HCT116 (cell line): ENCODE measurements at regions not wholly inside any gene's neighbourhood (a gene's known extent, or its start where the extent isn't known, plus 50 kb on each side); places are given as distances from the start of the nearest gene placed in this dataset.

Experiments used
- ATAC-seq: fragments of 200-7000 bp; cut with Tn5 transposase; 2 replicates; pipeline ENCODE4 v1.9.1; 2020; ENCODE audit warnings: mild to moderate bottlenecking, moderate library complexity
- BruUV-seq: library from RNA; stranded (reverse); fragments of 400-500 nt; replicated peaks from 2 replicates; lab custom pipeline; 2021; lab: Mats Ljungman, UMichigan
- CTCF ChIA-PET: fragments of 300-600 bp; sonication (Branson Sonifier 250); formaldehyde crosslinking; loops from one replicate; lab custom pipeline; 2021; ENCODE audit warnings: antibody characterized with exemption; lab: Charles Lee
- POLR2A ChIA-PET: fragments of 300-600, 350-600 bp; sonication (Branson Sonifier 250); formaldehyde crosslinking; loops from one replicate; lab custom pipeline; 2021; ENCODE audit warnings: antibody characterized with exemption; lab: Charles Lee
- RAD21 ChIA-PET, 2 experiments: fragments of 300-600 bp; sonication (Branson Sonifier 250); formaldehyde crosslinking; loops; one replicate each; lab custom pipeline; 2023; ENCODE audit warnings: low total read pairs in 2 of 2; ENCODE audit not compliant: uncharacterized antibody in 2 of 2, unreplicated experiment in 2 of 2, low non-redundant PET in 1 of 2; lab: Charles Lee
- DNase-seq: peaks from one replicate; pipeline ENCODE4 v3.0.0-alpha.2; 2010; ENCODE audit warnings: low read depth, low spot score
- H2AFZ ChIP-seq: fragments of 200-600 bp; shearing (Covaris generic), sonication (generic); 2 replicates; pipeline ENCODE4 v1.6.1; 2017; ENCODE audit warnings: low read depth, mixed run types, mixed read lengths, antibody characterized with exemption, low read length; ENCODE audit not compliant: poor library complexity, severe bottlenecking
- H3K27ac ChIP-seq: 2 replicates; pipeline ENCODE4 v1.5.1; 2012; ENCODE audit warnings: low read depth, low read length
- H3K27me3 ChIP-seq: fragments of 200-600 bp; sonication (generic); 2 replicates; pipeline ENCODE4 v1.6.1; 2016; ENCODE audit warnings: mixed run types, low read length, mixed read lengths; ENCODE audit not compliant: insufficient read depth
- H3K36me3 ChIP-seq, 2 experiments: fragments of 200-500 bp in 1 of 2; fragments of 200-600 bp in 1 of 2; sonication (Bioruptor generic) in 1 of 2; sonication (generic) in 1 of 2; 2 replicates each; pipeline versions ENCODE4 v1.5.1 to v1.6.1; 2014 to 2016; ENCODE audit warnings: low read length in 2 of 2, inconsistent platforms in 1 of 2, mixed read lengths in 1 of 2, mixed run types in 1 of 2; ENCODE audit not compliant: insufficient read depth in 2 of 2, control insufficient read depth in 1 of 2
- H3K4me1 ChIP-seq, 2 experiments: fragments of 200-600 bp in 1 of 2; sonication (generic) in 1 of 2; 2 replicates each; pipeline versions ENCODE4 v1.5.1 to v1.6.1; 2012 to 2017; ENCODE audit warnings: low read length in 2 of 2, inconsistent platforms in 1 of 2, mild to moderate bottlenecking in 1 of 2, mixed read lengths in 1 of 2, mixed run types in 1 of 2, moderate library complexity in 1 of 2; ENCODE audit not compliant: insufficient read depth in 2 of 2, control insufficient read depth in 1 of 2
- H3K4me2 ChIP-seq: fragments of 200-600 bp; sonication (generic); 2 replicates; pipeline ENCODE4 v1.6.1; 2017; ENCODE audit warnings: mixed run types, low read length, mixed read lengths
- H3K4me3 ChIP-seq, 2 experiments: fragments of 200-600 bp in 1 of 2; sonication (generic) in 1 of 2; replicated peaks in 1 of 2; 2 replicates each; pipeline ENCODE4 v1.5.1; 2011 to 2016; ENCODE audit warnings: low read length in 2 of 2, control low read depth in 1 of 2, low read depth in 1 of 2, mild to moderate bottlenecking in 1 of 2, mixed read lengths in 1 of 2, mixed run types in 1 of 2
- H3K79me2 ChIP-seq: fragments of 200-600 bp; sonication (generic); 2 replicates; pipeline ENCODE4 v1.6.1; 2017; ENCODE audit warnings: mild to moderate bottlenecking, mixed run types, low read length, moderate library complexity, mixed read lengths; ENCODE audit not compliant: insufficient read depth
- H3K9ac ChIP-seq: fragments of 200-600 bp; sonication (generic); 2 replicates; pipeline ENCODE4 v1.6.1; 2016; ENCODE audit warnings: low read length, mixed read lengths
- H3K9me2 ChIP-seq: fragments of 200-600 bp; sonication (generic), shearing (Covaris generic); 2 replicates; pipeline ENCODE4 v1.6.1; 2017; ENCODE audit warnings: mixed run types, mild to moderate bottlenecking, moderate library complexity; ENCODE audit not compliant: insufficient read depth
- H3K9me3 ChIP-seq, 2 experiments: fragments of 200-500 bp in 1 of 2; fragments of 200-600 bp in 1 of 2; sonication (Bioruptor generic) in 1 of 2; sonication (generic) in 1 of 2; 2 replicates each; pipeline ENCODE4 v1.6.1; 2014 to 2017; ENCODE audit warnings: low read length in 2 of 2, mixed read lengths in 2 of 2, inconsistent platforms in 1 of 2, low read depth in 1 of 2, mild to moderate bottlenecking in 1 of 2, mixed run types in 1 of 2, moderate library complexity in 1 of 2; ENCODE audit not compliant: control insufficient read depth in 1 of 2, insufficient read depth in 1 of 2
- H4K20me1 ChIP-seq: fragments of 200-600 bp; sonication (generic), shearing (Covaris generic); 2 replicates; pipeline ENCODE4 v1.6.1; 2017; ENCODE audit warnings: mixed run types, mild to moderate bottlenecking, moderate library complexity; ENCODE audit not compliant: insufficient read depth
- ATF3 ChIP-seq: IDR thresholded peaks from 2 replicates; pipeline ENCODE4 v1.6.1; 2012
- EGR1 ChIP-seq: IDR thresholded peaks from 2 replicates; pipeline ENCODE4 v1.6.1; 2012; ENCODE audit warnings: low read depth
- POLR2A ChIP-seq: IDR thresholded peaks from 2 replicates; pipeline ENCODE4 v1.7.0; 2011; ENCODE audit warnings: borderline replicate concordance; ENCODE audit not compliant: insufficient read depth, insufficient read length; ENCODE audit errors: extremely low read depth
- RAD21 ChIP-seq: IDR thresholded peaks from 2 replicates; pipeline ENCODE4 v1.6.1; 2012; ENCODE audit warnings: low read depth, mild to moderate bottlenecking
- REST ChIP-seq: IDR thresholded peaks from 2 replicates; pipeline ENCODE4 v1.6.1; 2012; ENCODE audit warnings: low read depth
- ZFX ChIP-seq: fragments of 450-650 bp; IDR thresholded peaks from 2 replicates; pipeline ENCODE4 v1.6.1; 2017
- intact Hi-C: fragments of 100-400 bp; cut with micrococcal nuclease; formaldehyde crosslinking; loops from 2 replicates; pipeline ENCODE4 v1.10.0; 2022

- no peak for TF ChIP-seq POLR2A
- TF ChIP-seq EGR1, result no peak
- TF ChIP-seq ZFX, result no peak
- no peak for TF ChIP-seq RAD21
- TF ChIP-seq, all 23 proteins: peak for 0
- no peak for ATAC-seq
- intact Hi-C loops, result no loop called here
- H3K4me1 ChIP-seq, result no peaks in the 10 kb centered on the region
- H3K9me3 ChIP-seq, result no peaks in the 10 kb centered on the region
- H4K20me1 ChIP-seq, result no peaks in the 10 kb centered on the region
- H3K79me2 ChIP-seq, result no peaks in the 10 kb centered on the region
- no peaks in the 10 kb centered on the region for H3K9me2 ChIP-seq
- H3K4me3 ChIP-seq, result no peak overlapping the region
- ChIA-PET POLR2A (no interaction called here), RAD21 (no interaction called here), CTCF (interaction anchor here (1.3 to 1.4 kb wide), 2 partner anchors 162 to 167 kb away, joined by 3 to 6 read pairs; no protein-coding TSS in a partner anchor)
- H3K4me2 ChIP-seq, result no peak overlapping the region
- no peak for DNase-seq
- BruUV-seq, result no TSS peak
- no peak overlapping the region for H3K27ac ChIP-seq
- H3K27me3 ChIP-seq, result no peaks in the 10 kb centered on the region
- no peak overlapping the region for H2AFZ ChIP-seq
- no peaks in the 10 kb centered on the region for H3K36me3 ChIP-seq
- no peak overlapping the region for H3K9ac ChIP-seq
Measured at GRCh38 chr6:44636561-44637248, 249.2 kb downstream of the CDC5L start.

- H4K20me1 ChIP-seq, result no peaks in the 10 kb centered on the region
- H3K36me3 ChIP-seq, result no peaks in the 10 kb centered on the region
- TF ChIP-seq ATF3, result no peak
- TF ChIP-seq REST, result no peak
- TF ChIP-seq, all 23 proteins: peak for 0
- Histone ChIP-seq H3K4me3 (no peak overlapping the region), H3K9me3 (no peaks in the 10 kb centered on the region), H3K9me2 (no peaks in the 10 kb centered on the region), H3K4me2 (no peak overlapping the region), H3K9ac (no peak overlapping the region), H2AFZ (no peak overlapping the region), H3K79me2 (no peaks in the 10 kb centered on the region), H3K27ac (no peak overlapping the region), H3K27me3 (no peaks in the 10 kb centered on the region), H3K4me1 (no peaks in the 10 kb centered on the region; a peak in 1 of 4 replicates)
- ChIA-PET POLR2A (no interaction called here), RAD21 (interaction anchor here in 1 of 2 experiments (0.6 kb wide), 1 partner anchor 172 kb away, joined by 4 read pairs; no protein-coding TSS in a partner anchor), CTCF (interaction anchor here (1.0 to 2.4 kb wide), 2 partner anchors 11 to 166 kb away, joined by 3 to 13 read pairs; no protein-coding TSS in a partner anchor)
- no peak for ATAC-seq
- DNase-seq, result no peak
- intact Hi-C loops, result no loop called here
- no TSS peak for BruUV-seq
Measured at GRCh38 chr6:44641344-44642031, 254.0 kb downstream of the CDC5L start.
